ENCODE measurements at regions not wholly inside any gene's neighbourhood (a gene's known extent, or its start where the extent isn't known, plus 50 kb on each side); places are given as distances from the start of the nearest gene placed in this dataset.

DNA sequence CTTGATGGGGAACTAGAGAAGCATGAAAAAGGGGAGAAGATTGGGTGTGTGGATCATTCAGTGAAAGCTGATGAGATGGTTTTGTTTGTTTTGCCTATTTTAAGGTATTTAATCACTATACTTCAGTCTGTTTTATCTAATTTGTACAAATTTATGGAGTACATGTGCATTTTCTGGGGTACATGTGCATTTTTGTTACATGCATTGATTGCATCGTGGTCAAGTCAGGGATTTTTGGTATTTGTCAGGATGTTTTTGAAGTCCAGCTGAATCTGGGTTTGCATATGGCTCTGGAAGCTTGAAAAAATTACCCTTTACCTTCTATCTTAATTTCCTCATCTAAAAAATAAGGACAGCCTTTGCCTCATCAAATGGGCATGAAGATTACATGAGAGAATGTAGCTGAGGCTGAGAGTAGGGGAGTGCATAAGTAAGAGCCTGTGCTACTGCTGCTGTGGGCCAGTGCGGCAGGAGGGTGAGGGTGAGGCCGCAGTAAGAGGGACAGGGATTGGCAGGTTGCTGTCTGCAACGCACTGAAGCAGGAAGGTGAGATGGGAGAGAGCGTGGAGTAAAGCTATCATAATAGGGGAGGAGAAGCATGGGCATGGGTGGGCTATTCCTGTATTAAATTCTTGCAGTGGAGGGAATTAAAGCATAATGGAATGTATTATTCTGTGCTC is 139.8 kb downstream of the NPR3 start:
- no peak overlapping the region for H3K27ac ChIP-seq
- WGBS, 2 donors = 89 to 93% methylated on average over 5 of the region's 5 CpGs
- no peak for DNase-seq
- TF ChIP-seq POLR2A (IDR thresholded peaks at IDR 0.05) (no peak), CTCF (IDR thresholded peaks at IDR 0.05) (no peak)
- H3K4me3 ChIP-seq = no peak overlapping the region
- H3K4me1 ChIP-seq = no peaks in the 10 kb centered on the region
- H3K27me3 ChIP-seq = no peaks in the 10 kb centered on the region
- H3K36me3 ChIP-seq (ENCODE audit: low read depth, missing control alignments) = no peaks in the 10 kb centered on the region
- intact Hi-C loops (cut with DNase I; ENCODE audit: low total_unique reads) = loop anchor here (10.0 kb wide), 1 partner anchor 136 kb away; the partner anchor contains the start of gene NPR3
- no peaks in the 10 kb centered on the region for H3K9me3 ChIP-seq

DNA sequence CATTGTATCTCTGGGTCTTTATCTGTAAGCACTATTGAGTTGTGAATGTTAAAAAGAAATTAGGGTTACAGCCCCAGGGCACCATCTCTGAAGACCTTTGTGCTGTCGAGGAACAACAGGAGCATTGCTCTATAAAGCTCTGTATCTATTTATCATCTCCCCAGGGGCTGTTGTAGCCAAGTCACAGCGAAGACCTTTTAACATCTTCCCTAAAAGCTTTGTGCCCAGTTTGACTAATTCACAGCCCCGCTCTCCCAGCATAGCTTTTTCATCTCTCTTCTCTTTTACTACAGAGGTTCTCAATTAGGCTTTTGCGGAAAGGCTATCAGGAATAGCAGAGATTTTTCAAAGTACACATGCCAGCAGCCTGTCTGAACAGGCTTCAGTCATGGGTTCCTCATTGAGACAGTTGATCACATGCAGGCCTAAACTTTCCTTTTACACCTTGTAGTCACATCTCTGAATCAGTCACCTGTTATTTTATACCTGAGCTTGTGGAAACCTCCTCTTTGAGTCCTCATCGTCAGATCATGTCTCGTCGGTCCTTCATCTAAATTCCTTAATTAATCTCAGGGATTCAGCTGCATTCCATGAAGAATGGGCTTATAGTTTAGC is 140.5 kb downstream of the NPR3 start:
- H3K27ac ChIP-seq = no peak overlapping the region

DNA sequence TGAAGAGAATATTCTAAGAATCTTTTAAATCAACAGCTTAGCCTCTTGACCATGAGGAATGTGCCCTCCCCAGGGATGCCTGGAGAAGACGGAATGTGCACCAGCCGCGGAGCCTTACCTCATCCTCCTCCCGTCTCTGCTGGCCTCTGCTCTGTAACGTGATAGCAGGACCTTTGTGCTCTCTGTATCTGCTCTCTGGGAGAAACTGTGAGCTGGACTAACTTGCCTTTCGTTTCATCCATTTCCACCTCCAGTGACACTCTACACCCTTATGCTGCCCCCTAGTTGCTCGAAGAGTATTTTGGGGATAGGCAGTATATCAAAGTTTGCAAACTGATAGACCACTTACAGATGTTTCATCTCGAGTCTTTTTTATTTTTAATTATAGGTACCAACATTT is 141.4 kb downstream of the NPR3 start:
- H3K9me3 ChIP-seq = no peaks in the 10 kb centered on the region
- intact Hi-C loops (cut with DNase I; ENCODE audit: low total_unique reads) = loop anchor here (10.0 kb wide), 1 partner anchor 138 kb away; the partner anchor contains the start of gene NPR3
- no peaks in the 10 kb centered on the region for H3K27me3 ChIP-seq
- 15 to 25% methylated on average over 8 of the region's 8 CpGs for WGBS, 2 donors
- peak; percentile 32 to 55 (median 38) for TF ChIP-seq CTCF (IDR thresholded peaks at IDR 0.05)
- TF ChIP-seq POLR2A (IDR thresholded peaks at IDR 0.05) = no peak
- H3K27ac ChIP-seq = no peak overlapping the region
- H3K4me1 ChIP-seq = no peaks in the 10 kb centered on the region
- no peaks in the 10 kb centered on the region for H3K36me3 ChIP-seq (ENCODE audit: low read depth, missing control alignments)
- no peak overlapping the region for H3K4me3 ChIP-seq
- peak; percentile 29 for DNase-seq

More for the DNA sequence above, 140.5 kb downstream of the NPR3 start:
- Histone ChIP-seq H3K27me3 (no peaks in the 10 kb centered on the region), H3K4me1 (no peaks in the 10 kb centered on the region), H3K4me3 (no peak overlapping the region), H3K9me3 (no peaks in the 10 kb centered on the region), H3K36me3 (ENCODE audit: low read depth, missing control alignments) (no peaks in the 10 kb centered on the region)
- 84 to 93% methylated on average over 7 of the region's 7 CpGs for WGBS, 2 donors
- no peak for DNase-seq
- intact Hi-C loops (cut with DNase I; ENCODE audit: low total_unique reads) = loop anchor here (10.0 kb wide), 1 partner anchor 137 kb away; the partner anchor contains the start of gene NPR3
- TF ChIP-seq POLR2A (IDR thresholded peaks at IDR 0.05) = no peak
- TF ChIP-seq CTCF (IDR thresholded peaks at IDR 0.05) = no peak

- TF ChIP-seq CTCF (IDR thresholded peaks at IDR 0.05) = no peak
- no peak for TF ChIP-seq POLR2A (IDR thresholded peaks at IDR 0.05)
- H3K4me3 ChIP-seq = no peak overlapping the region
- no peaks in the 10 kb centered on the region for H3K27me3 ChIP-seq
- no peaks in the 10 kb centered on the region for H3K4me1 ChIP-seq
- DNase-seq = no peak
- H3K27ac ChIP-seq = no peak overlapping the region
- no peaks in the 10 kb centered on the region for H3K36me3 ChIP-seq (ENCODE audit: low read depth, missing control alignments)
- intact Hi-C loops (cut with DNase I; ENCODE audit: low total_unique reads) = loop anchor here (10.0 kb wide), 1 partner anchor 138 kb away; the partner anchor contains the start of gene NPR3
- no peaks in the 10 kb centered on the region for H3K9me3 ChIP-seq
- 77 to 84% methylated on average over 1 of the region's 1 CpG for WGBS, 2 donors
Measured at GRCh38 chr5:32852976-32853375, 141.9 kb downstream of the NPR3 start.
